Panc1 (cell line): ENCODE measurements at regions not wholly inside any gene's neighbourhood (a gene's known extent, or its start where the extent isn't known, plus 50 kb on each side); places are given as distances from the start of the nearest gene placed in this dataset.

Experiments used
- ATAC-seq: fragments of 200-7000 bp; cut with Tn5 transposase; 2 replicates; pipeline ENCODE4 v1.9.1; 2020; ENCODE audit warnings: mild to moderate bottlenecking, moderate library complexity
- BruUV-seq: library from RNA; stranded (reverse); fragments of 400-500 nt; replicated peaks from 2 replicates; lab custom pipeline; 2021; lab: Mats Ljungman, UMichigan
- CTCF ChIA-PET: fragments of 300-600 bp; sonication (Branson Sonifier 250); formaldehyde crosslinking; loops from one replicate; lab custom pipeline; 2022; ENCODE audit warnings: antibody characterized with exemption; lab: Charles Lee
- POLR2A ChIA-PET: fragments of 300-600 bp; sonication (Branson Sonifier 250); formaldehyde crosslinking; loops from one replicate; lab custom pipeline; 2022; ENCODE audit warnings: antibody characterized with exemption; lab: Charles Lee
- DNase-seq: peaks from one replicate; pipeline ENCODE4 v3.0.0-alpha.2; 2010; ENCODE audit warnings: low read depth, low spot score
- H3K27ac ChIP-seq: 2 replicates; pipeline ENCODE4 v1.5.1; 2011; ENCODE audit warnings: mild to moderate bottlenecking, low read length, inconsistent platforms
- H3K27me3 ChIP-seq: fragments of 200-500 bp; sonication (Bioruptor generic); 2 replicates; pipeline ENCODE4 v1.6.0; 2014; ENCODE audit warnings: low read length, inconsistent platforms; ENCODE audit not compliant: control insufficient read depth, insufficient read depth
- H3K36me3 ChIP-seq: fragments of 200-500 bp; sonication (Bioruptor generic); 2 replicates; pipeline ENCODE4 v1.5.1; 2014; ENCODE audit warnings: inconsistent platforms, mild to moderate bottlenecking, low read length, moderate library complexity; ENCODE audit not compliant: control insufficient read depth, insufficient read depth
- H3K4me1 ChIP-seq: 2 replicates; pipeline ENCODE4 v1.5.1; 2011; ENCODE audit warnings: inconsistent platforms, mild to moderate bottlenecking, low read length, moderate library complexity; ENCODE audit not compliant: control insufficient read depth, insufficient read depth
- H3K4me3 ChIP-seq, 2 experiments: 2 replicates each; pipeline ENCODE4 v1.5.1; 2011 to 2012; ENCODE audit warnings: low read depth in 2 of 2, low read length in 2 of 2, mild to moderate bottlenecking in 2 of 2, inconsistent platforms in 1 of 2, moderate library complexity in 1 of 2
- H3K9me3 ChIP-seq: fragments of 200-500 bp; sonication (Bioruptor generic); 2 replicates; pipeline ENCODE4 v1.5.1; 2014; ENCODE audit warnings: low read depth, mild to moderate bottlenecking, inconsistent platforms, low read length, moderate library complexity; ENCODE audit not compliant: control insufficient read depth, insufficient read depth
- CTCF ChIP-seq: fragments of 450-650 bp; IDR thresholded peaks from 2 replicates; pipeline ENCODE4 v1.5.1; 2017; ENCODE audit warnings: mild to moderate bottlenecking
- POLR2AphosphoS5 ChIP-seq: IDR thresholded peaks from 2 replicates; pipeline ENCODE4 v1.6.1; 2012; ENCODE audit warnings: mild to moderate bottlenecking, low read depth, low read length, moderate library complexity
- REST ChIP-seq, 2 experiments: IDR thresholded peaks; 2 replicates each; pipeline ENCODE4 v1.6.1; 2011 to 2012; ENCODE audit warnings: low read depth in 2 of 2, control low read depth in 1 of 2, low read length in 1 of 2, mild to moderate bottlenecking in 1 of 2, moderate library complexity in 1 of 2; ENCODE audit not compliant: insufficient read depth in 1 of 2
- SIN3A ChIP-seq: IDR thresholded peaks from 2 replicates; pipeline ENCODE4 v1.6.1; 2012; ENCODE audit warnings: low read depth, mild to moderate bottlenecking, low read length, moderate library complexity, borderline replicate concordance; ENCODE audit not compliant: insufficient read depth
- TCF7L2 ChIP-seq: IDR thresholded peaks from 2 replicates; pipeline ENCODE4 v1.6.1; 2011; ENCODE audit warnings: mild to moderate bottlenecking, low read depth, low read length, inconsistent platforms
- in situ Hi-C: cut with HindIII; loops from 2 replicates; pipeline ENCODE4 v1.10.0; 2016; ENCODE audit warnings: low sequenced_read_pairs, low pct_unique_long_range_greater_than_20kb
- intact Hi-C: fragments of 100-400 bp; cut with micrococcal nuclease; formaldehyde crosslinking; loops from one replicate; pipeline ENCODE4 v1.10.0; 2022; ENCODE audit not compliant: unreplicated experiment

- Histone ChIP-seq H3K27ac (no peak overlapping the region; the same call in 1 of the 2 replicates), H3K9me3 (no peaks in the 10 kb centered on the region), H3K4me1 (no peaks in the 10 kb centered on the region), H3K4me3 (no peak overlapping the region), H3K36me3 (no peaks in the 10 kb centered on the region), H3K27me3 (no peaks in the 10 kb centered on the region)
- TF ChIP-seq TCF7L2 (no peak), SIN3A (no peak), REST (IDR thresholded peaks at IDR 0.05; ENCODE audit: insufficient read depth in 1 of 2, low read depth in 2 of 2, low read length in 1 of 2) (no peak), POLR2AphosphoS5 (no peak), CTCF (no peak)
- intact Hi-C loops: no loop called here
- DNase-seq: peak; percentile 80
- in situ Hi-C loops: no loop called here
- BruUV-seq: no TSS peak
- POLR2A ChIA-PET: interaction anchor here (0.6 kb wide), 1 partner anchor 10 kb away, joined by 4 read pairs; no protein-coding TSS in a partner anchor
- ATAC-seq: no peak
- CTCF ChIA-PET: no interaction called here
Observed at GRCh38 chr3:36647423-36647853, 116.9 kb downstream of the DCLK3 start.

- Histone ChIP-seq H3K36me3 (no peaks in the 10 kb centered on the region), H3K9me3 (no peaks in the 10 kb centered on the region), H3K4me3 (no peak overlapping the region), H3K27ac (no peak overlapping the region), H3K27me3 (no peaks in the 10 kb centered on the region), H3K4me1 (no peaks in the 10 kb centered on the region)
- DNase-seq (no peak), ATAC-seq (no peak)
- intact Hi-C loops: no loop called here
- no TSS peak for BruUV-seq
- in situ Hi-C loops: no loop called here
- ChIA-PET POLR2A (no interaction called here), CTCF (no interaction called here)
- TF ChIP-seq SIN3A: no peak
- TF ChIP-seq TCF7L2: no peak
- no peak for TF ChIP-seq REST (IDR thresholded peaks at IDR 0.05; ENCODE audit: insufficient read depth in 1 of 2, low read depth in 2 of 2, low read length in 1 of 2)
- no peak for TF ChIP-seq POLR2AphosphoS5
- no peak for TF ChIP-seq CTCF
Observed at GRCh38 chr3:36643192-36643591, 121.2 kb downstream of the DCLK3 start.
